Neural progenitor cell (in vitro differentiated cells): ENCODE measurements at regions not wholly inside any gene's neighbourhood (a gene's known extent, or its start where the extent isn't known, plus 50 kb on each side); places are given as distances from the start of the nearest gene placed in this dataset.

Experiments
- EZH2phosphoT487 ChIP-seq: fragments of 200-600 bp; sonication (generic); IDR thresholded peaks from 2 replicates; pipeline ENCODE4 v1.6.1; 2017; ENCODE audit warnings: antibody characterized with exemption
- TF ChIP-seq, protein P1 (sequence below): fragments of 200-600 bp; sonication (generic); IDR thresholded peaks from 2 replicates; pipeline ENCODE4 v1.5.1; 2017; ENCODE audit warnings: antibody characterized with exemption, mild to moderate bottlenecking

DNA sequence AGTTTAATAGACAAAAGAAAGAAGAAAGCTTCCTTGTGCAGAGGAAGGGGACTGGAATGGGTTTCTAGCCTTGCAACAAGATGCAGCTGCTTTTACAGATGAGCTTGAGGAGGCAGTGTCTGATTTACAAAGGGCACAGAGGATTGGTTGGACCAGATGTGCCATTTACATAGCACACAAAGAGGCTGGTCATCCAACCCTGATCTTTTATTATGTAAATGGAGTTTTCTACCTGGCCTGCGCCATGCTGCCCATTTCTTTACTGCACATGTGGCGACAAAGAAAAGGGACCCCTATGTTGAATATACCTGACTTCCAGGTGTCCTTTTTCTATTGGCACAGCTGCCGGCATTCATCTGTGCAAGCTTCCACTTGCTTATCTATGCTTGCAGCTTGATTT is 409.4 kb upstream of the FRG2C start:
- TF ChIP-seq, protein P1, sequence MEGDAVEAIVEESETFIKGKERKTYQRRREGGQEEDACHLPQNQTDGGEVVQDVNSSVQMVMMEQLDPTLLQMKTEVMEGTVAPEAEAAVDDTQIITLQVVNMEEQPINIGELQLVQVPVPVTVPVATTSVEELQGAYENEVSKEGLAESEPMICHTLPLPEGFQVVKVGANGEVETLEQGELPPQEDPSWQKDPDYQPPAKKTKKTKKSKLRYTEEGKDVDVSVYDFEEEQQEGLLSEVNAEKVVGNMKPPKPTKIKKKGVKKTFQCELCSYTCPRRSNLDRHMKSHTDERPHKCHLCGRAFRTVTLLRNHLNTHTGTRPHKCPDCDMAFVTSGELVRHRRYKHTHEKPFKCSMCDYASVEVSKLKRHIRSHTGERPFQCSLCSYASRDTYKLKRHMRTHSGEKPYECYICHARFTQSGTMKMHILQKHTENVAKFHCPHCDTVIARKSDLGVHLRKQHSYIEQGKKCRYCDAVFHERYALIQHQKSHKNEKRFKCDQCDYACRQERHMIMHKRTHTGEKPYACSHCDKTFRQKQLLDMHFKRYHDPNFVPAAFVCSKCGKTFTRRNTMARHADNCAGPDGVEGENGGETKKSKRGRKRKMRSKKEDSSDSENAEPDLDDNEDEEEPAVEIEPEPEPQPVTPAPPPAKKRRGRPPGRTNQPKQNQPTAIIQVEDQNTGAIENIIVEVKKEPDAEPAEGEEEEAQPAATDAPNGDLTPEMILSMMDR, result no peak
- no peak for TF ChIP-seq EZH2phosphoT487
